Retina (tissue), 1 donor: ENCODE measurements at regions not wholly inside any gene's neighbourhood (a gene's known extent, or its start where the extent isn't known, plus 50 kb on each side); places are given as distances from the start of the nearest gene placed in this dataset.
"Not testable (repeated sequence)": the region's sequence is repeated elsewhere in the genome, so short reads cannot be mapped to it uniquely, and the experiment has no call there.

Experiments used
- DNase-seq: peaks from one replicate; pipeline ENCODE4 v3.0.0-alpha.2; 2016

GRCh38 chr11:135009125-135009524 lies 597.1 kb upstream of the B3GAT1 start:
- DNase-seq = no peak

- no peak for DNase-seq
Measured at GRCh38 chr11:135008412-135008811, 596.4 kb upstream of the B3GAT1 start.

- DNase-seq = peak; percentile 50
Measured at GRCh38 chr11:135008001-135008405, 596.0 kb upstream of the B3GAT1 start.

GRCh38 chr11:135006800-135007199 lies 594.8 kb upstream of the B3GAT1 start:
- no peak for DNase-seq

- DNase-seq = peak; percentile 64
Measured at GRCh38 chr11:135004495-135004894, 592.5 kb upstream of the B3GAT1 start.

GRCh38 chr11:135002236-135002635 lies 590.2 kb upstream of the B3GAT1 start:
- DNase-seq = no peak

GRCh38 chr11:135001581-135001980 lies 589.5 kb upstream of the B3GAT1 start:
- no peak for DNase-seq

- not testable (repeated sequence) for DNase-seq
Measured at GRCh38 chr11:135001065-135001464, 589.0 kb upstream of the B3GAT1 start.

- DNase-seq = peak; percentile 64
Measured at GRCh38 chr11:134999590-134999989, 587.5 kb upstream of the B3GAT1 start.

- DNase-seq = no peak
Measured at GRCh38 chr11:134997652-134998320, 585.7 kb upstream of the B3GAT1 start.

- DNase-seq = no peak
Measured at GRCh38 chr11:134995741-134996140, 583.7 kb upstream of the B3GAT1 start.

GRCh38 chr11:134994431-134994830 lies 582.4 kb upstream of the B3GAT1 start:
- DNase-seq = no peak

- no peak for DNase-seq
Measured at GRCh38 chr11:134993691-134994243, 581.7 kb upstream of the B3GAT1 start.

- DNase-seq = no peak
Measured at GRCh38 chr11:134992981-134993380, 580.9 kb upstream of the B3GAT1 start.

GRCh38 chr11:134988495-134988894 lies 576.5 kb upstream of the B3GAT1 start:
- DNase-seq = no peak

GRCh38 chr11:134987822-134988221 lies 575.8 kb upstream of the B3GAT1 start:
- DNase-seq = no peak

- DNase-seq = no peak
Measured at GRCh38 chr11:134987223-134987768, 575.3 kb upstream of the B3GAT1 start.

GRCh38 chr11:134984421-134984820 lies 572.4 kb upstream of the B3GAT1 start:
- DNase-seq = no peak

- not testable (repeated sequence) for DNase-seq
Measured at GRCh38 chr11:134982432-134982831, 570.4 kb upstream of the B3GAT1 start.

GRCh38 chr11:134981835-134982234 lies 569.8 kb upstream of the B3GAT1 start:
- no peak for DNase-seq

GRCh38 chr11:134980819-134981710 lies 569.0 kb upstream of the B3GAT1 start:
- DNase-seq = no peak

GRCh38 chr11:134979089-134979457 lies 567.0 kb upstream of the B3GAT1 start:
- DNase-seq = not testable (repeated sequence)

GRCh38 chr11:134978388-134979088 lies 566.5 kb upstream of the B3GAT1 start:
- no peak for DNase-seq
